GM10248 (cell line): ENCODE measurements at regions not wholly inside any gene's neighbourhood (a gene's known extent, or its start where the extent isn't known, plus 50 kb on each side); places are given as distances from the start of the nearest gene placed in this dataset.
A peak's percentile ranks its signal among the peaks of the same experiment; 100 is the strongest.

Experiments
- CTCF ChIA-PET: fragments of 300-600 bp; sonication (Branson Sonifier 250); formaldehyde crosslinking; extraction: SDS; loops from one replicate; lab custom pipeline; 2021; ENCODE audit warnings: antibody characterized with exemption; lab: Yijun Ruan, JAX
- POLR2A ChIA-PET: fragments of 350-650 bp; sonication (Branson Sonifier 250); formaldehyde crosslinking; extraction: SDS; loops from one replicate; lab custom pipeline; 2020; ENCODE audit warnings: antibody characterized with exemption; lab: Yijun Ruan, JAX
- DNase-seq: peaks from one replicate; pipeline ENCODE4 v3.0.0; 2012; ENCODE audit errors: extremely low spot score
- TF ChIP-seq, protein P1 (sequence below): IDR thresholded peaks from 2 replicates; pipeline ENCODE4 v1.5.1; 2012; ENCODE audit warnings: mild to moderate bottlenecking, low read depth; ENCODE audit errors: extremely low read depth, missing control alignments, control extremely low read depth

DNA sequence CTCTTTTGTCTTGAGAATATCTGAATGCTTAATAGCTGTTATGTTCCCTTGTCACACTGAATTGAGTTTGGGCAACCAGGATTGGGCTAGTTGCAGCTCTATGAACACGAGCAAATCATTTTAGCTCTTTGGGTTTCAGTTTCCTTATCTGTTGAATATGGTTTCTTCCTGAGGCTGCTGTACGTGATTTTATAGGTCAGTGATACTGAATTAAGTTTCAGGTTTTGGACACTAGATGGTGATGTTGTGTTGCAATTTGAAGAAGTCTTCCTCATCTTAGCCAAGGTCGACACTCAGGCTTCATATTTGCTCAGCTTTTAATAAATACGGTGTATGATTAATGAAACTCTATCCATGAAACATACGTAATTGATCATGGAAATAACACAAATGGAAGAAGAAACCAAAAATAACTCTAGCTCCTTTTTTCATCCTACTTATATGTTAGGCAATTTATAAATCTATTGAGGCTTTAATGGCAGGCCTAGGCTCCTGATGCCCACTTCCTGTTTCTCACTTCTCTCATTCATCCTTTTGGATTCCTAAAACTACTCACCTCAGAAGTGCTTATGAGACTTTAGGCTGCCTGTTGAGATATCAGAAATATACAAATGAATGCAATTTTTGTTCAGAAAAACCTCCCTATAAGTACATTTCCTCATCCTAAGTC is 354.1 kb upstream of the MAP3K7 start:
- ChIA-PET POLR2A (no interaction called here), CTCF (interaction anchor here (0.8 to 2.7 kb wide), 19 partner anchors 11 to 389 kb away, joined by 3 to 24 read pairs (median 4); no protein-coding TSS in a partner anchor)
- TF ChIP-seq, protein P1, sequence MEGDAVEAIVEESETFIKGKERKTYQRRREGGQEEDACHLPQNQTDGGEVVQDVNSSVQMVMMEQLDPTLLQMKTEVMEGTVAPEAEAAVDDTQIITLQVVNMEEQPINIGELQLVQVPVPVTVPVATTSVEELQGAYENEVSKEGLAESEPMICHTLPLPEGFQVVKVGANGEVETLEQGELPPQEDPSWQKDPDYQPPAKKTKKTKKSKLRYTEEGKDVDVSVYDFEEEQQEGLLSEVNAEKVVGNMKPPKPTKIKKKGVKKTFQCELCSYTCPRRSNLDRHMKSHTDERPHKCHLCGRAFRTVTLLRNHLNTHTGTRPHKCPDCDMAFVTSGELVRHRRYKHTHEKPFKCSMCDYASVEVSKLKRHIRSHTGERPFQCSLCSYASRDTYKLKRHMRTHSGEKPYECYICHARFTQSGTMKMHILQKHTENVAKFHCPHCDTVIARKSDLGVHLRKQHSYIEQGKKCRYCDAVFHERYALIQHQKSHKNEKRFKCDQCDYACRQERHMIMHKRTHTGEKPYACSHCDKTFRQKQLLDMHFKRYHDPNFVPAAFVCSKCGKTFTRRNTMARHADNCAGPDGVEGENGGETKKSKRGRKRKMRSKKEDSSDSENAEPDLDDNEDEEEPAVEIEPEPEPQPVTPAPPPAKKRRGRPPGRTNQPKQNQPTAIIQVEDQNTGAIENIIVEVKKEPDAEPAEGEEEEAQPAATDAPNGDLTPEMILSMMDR, result peak; percentile 58
- peak; percentile 46 for DNase-seq

GRCh38 chr6:90939906-90940305 is 353.0 kb upstream of the MAP3K7 start:
- POLR2A ChIA-PET, result no interaction called here
- DNase-seq, result no peak
- TF ChIP-seq, protein P1, result no peak
- CTCF ChIA-PET, result interaction anchor here (0.7 to 2.7 kb wide), 12 partner anchors 8 to 390 kb away, joined by 3 to 24 read pairs (median 6); no protein-coding TSS in a partner anchor

- ChIA-PET CTCF (no interaction called here), POLR2A (no interaction called here)
- TF ChIP-seq, protein P1, result no peak
- no peak for DNase-seq
These were observed 351.2 kb upstream of the MAP3K7 start for GRCh38 chr6:90938122-90938521.

GRCh38 chr6:90936286-90936685 is 349.4 kb upstream of the MAP3K7 start:
- ChIA-PET POLR2A (no interaction called here), CTCF (interaction anchor here (1.3 to 1.6 kb wide), 3 partner anchors 8 to 16 kb away, joined by 4 to 5 read pairs (median 5); no protein-coding TSS in a partner anchor)
- DNase-seq, result no peak
- TF ChIP-seq, protein P1, result no peak

GRCh38 chr6:90934966-90935365 is 348.1 kb upstream of the MAP3K7 start:
- CTCF ChIA-PET, result no interaction called here
- POLR2A ChIA-PET, result no interaction called here
- no peak for DNase-seq
- TF ChIP-seq, protein P1, result no peak

DNA sequence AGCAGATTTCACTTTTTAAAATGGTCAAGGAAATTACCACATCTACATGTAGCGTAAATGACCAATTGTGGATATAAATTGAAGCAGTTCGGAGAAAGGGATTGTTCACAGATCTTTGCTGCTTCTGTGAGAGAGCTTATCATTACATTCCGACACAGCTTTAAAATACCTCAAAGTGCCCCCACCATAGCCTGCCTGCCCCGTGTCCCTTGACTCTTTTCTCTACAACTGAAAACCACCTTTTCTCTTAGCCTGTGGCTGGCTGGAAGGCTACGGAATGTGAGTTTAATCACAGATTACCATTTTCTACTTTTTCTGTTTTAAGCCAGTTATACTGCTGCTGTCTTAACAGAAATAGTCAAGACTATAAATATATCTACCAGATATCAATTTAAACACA is 347.2 kb upstream of the MAP3K7 start:
- DNase-seq, result no peak
- ChIA-PET POLR2A (no interaction called here), CTCF (interaction anchor here (1.7 kb wide), 1 partner anchor 10 kb away, joined by 4 read pairs; no protein-coding TSS in a partner anchor)
- TF ChIP-seq, protein P1, result no peak
